T-helper 2 cell (primary cell): ENCODE measurements at regions not wholly inside any gene's neighbourhood (a gene's known extent, or its start where the extent isn't known, plus 50 kb on each side); places are given as distances from the start of the nearest gene placed in this dataset.

Experiments used
- DNase-seq, 5 experiments: peaks; one replicate each; pipeline versions ENCODE4 v3.0.0 to v3.0.0-alpha.2; 2012 to 2022

- DNase-seq = no peak
Observed at GRCh38 chr6:137352859-137353258, 133.7 kb upstream of the IFNGR1 start.

- no peak for DNase-seq
Observed at GRCh38 chr6:137351890-137352289, 132.7 kb upstream of the IFNGR1 start.

DNA sequence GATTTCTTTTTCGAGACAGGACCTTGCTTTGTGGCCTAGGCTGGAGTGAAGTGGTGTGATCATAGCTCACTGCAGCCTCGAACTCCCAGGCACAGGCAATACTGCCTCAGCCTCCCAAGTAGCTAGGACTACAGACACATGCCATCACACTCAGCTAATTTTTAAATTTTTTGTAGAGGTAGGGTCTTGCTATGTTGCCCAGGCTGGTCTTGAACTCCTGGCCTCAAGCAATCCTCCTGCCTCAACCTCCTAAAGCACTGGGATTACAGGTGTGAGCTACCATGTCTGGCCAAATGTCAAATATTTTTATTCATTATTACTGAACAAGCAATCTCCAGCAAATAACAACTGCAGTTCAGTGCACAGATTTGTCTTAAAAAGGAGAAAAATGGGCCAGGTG is 131.7 kb upstream of the IFNGR1 start:
- no peak for DNase-seq

DNA sequence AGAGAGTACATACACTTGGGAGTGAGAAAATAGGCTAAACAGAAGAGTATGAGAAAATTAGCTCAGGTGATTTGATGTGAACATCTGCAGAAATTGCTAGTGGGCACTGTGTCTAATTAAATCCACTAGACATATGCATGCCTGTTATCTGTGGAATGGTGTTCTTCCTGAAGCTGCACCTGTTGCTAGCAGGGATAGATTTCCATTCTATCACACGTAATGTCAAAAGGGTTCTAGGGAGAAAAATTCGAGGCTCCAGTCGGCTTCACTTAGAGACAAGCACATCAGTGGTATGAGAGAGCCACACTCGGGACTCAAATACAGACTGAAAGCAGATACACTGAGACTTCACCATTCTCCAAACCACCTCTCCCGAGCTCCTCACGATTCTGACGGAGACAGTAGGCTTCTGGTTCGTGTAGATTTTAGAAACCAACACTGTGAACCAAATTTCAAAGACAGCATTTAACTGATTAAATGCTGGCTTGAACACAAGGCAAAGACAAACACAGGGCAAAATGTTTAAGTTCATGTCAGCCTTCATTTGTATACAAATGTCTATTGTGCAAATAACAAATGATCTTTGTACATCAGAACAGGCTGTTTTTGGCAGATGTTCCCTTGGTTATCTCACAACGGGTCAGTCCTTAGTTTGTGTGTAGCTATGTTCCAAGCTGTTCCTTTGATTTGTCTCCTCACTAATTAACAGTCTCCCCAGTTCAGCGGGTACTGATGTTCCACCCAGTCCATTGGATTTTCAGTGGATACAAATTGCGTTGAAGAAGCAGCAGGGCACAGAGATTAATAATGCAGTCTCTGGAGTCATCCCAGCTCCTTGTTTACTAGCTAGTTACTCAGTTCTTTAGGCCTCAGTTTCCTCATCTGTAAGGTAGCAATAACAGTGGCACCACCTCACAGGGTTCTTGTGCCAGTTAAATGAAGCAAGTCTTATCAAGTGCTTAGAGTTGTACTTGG is 131.0 kb upstream of the IFNGR1 start:
- no peak for DNase-seq

DNA sequence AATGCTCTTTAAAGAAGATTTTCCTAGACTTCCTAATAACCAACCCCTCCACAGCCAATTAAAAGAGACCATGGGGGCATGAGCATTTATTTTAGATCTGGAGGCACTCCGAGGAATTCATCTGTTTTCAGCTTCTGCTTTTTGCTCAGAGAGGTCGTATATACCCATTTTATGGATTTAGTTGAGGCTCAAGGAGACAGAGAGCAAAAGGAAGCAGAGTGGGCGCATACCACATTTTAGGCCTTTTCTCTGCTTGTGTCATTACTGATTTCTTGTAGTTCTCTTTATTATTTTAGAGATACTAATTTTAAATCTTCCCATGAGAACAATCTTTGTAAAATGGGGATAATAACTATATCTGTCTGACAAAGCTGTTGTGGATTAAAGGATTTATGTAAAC is 129.6 kb upstream of the IFNGR1 start:
- DNase-seq = no peak

GRCh38 chr6:137343241-137343640 is 124.1 kb upstream of the IFNGR1 start:
- DNase-seq = no peak

DNA sequence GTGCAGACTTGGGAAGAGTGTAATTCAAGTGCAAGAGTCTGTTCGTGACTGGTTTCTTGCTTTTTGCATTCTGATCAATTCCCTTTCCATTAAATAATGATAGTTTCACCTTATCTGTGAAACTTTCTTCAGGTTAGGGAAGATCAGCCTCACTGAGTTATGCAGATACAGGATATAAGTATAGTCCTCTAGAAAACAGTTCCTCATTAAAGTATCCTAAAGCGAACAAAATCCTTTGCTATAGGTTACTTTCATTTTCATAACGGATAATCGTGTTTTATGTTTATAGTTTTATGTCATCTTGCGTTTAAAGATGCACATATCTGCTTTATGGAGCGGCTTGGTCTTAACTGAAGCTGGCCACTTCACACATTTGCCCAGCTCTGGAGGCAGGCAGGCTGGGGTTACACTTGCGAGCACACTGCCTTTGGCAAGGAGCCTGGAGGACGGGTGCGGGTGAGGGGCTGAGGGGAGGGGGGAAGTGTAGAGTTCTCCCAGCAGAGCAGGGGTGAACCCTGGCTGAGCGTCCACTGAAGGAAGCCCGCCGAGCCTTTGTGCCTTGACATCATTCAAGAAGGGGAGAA is 123.5 kb upstream of the IFNGR1 start:
- peak in 1 of 5 experiments; percentile 28 for DNase-seq

- peak in 4 of 5 experiments; percentile 10 to 83 (median 42) for DNase-seq
Observed at GRCh38 chr6:137341681-137342195, 122.6 kb upstream of the IFNGR1 start.

GRCh38 chr6:137339929-137340559 is 120.9 kb upstream of the IFNGR1 start:
- no peak for DNase-seq

DNA sequence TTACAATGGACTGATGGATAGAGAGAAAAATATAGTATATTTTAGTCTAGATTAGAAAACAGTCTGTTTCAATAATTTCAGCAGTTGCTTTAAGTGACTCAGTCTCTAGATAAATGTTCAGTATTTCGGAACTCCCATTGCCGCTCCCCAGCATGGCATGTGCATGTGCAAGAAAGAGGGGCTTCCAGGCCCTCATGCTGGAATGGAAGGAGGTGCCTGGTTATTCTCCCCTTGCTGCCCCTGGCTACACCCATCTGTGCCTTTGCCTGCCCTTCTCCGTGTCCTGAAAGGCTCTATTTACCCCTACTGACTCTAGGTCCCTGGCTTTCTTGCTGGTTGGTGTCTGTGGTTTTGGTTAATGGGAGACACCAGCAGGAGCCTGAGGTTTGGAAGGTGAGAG is 115.7 kb upstream of the IFNGR1 start:
- no peak for DNase-seq

- DNase-seq = no peak
Observed at GRCh38 chr6:137334094-137334493, 114.9 kb upstream of the IFNGR1 start.

DNA sequence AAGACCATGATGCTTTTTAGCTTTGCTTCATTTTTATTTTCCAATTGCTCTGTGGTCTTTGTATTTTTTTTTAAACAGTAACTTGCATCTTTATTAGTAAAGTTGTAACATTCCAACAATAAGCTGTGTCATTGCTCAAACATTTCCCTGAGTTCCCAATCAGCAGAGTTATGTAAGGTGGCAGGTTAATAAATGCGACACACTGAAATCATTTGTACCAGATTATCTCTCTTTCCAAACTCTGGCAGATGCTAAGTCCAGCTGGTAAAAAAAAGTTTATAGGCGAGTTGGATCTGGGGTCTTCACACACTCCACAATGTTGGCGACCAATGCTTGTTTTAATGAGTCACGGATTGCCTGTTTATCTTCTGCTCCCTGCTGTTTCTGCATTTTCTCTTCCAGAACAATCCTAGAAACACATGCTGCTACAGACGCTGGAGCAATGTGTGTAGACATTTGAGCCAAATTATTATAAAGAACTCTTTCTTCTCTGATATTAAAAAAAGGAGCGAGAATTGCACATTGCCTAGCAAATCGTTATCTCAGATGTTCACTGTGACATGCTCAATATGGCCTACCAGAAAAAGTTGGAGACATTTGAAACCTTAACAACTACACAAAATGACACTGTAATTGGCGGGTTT is 113.6 kb upstream of the IFNGR1 start:
- DNase-seq = no peak

- DNase-seq = peak in 1 of 5 experiments; percentile 18
Observed at GRCh38 chr6:137323860-137324259, 104.7 kb upstream of the IFNGR1 start.

- DNase-seq = no peak
Observed at GRCh38 chr6:137320271-137320670, 101.1 kb upstream of the IFNGR1 start.

DNA sequence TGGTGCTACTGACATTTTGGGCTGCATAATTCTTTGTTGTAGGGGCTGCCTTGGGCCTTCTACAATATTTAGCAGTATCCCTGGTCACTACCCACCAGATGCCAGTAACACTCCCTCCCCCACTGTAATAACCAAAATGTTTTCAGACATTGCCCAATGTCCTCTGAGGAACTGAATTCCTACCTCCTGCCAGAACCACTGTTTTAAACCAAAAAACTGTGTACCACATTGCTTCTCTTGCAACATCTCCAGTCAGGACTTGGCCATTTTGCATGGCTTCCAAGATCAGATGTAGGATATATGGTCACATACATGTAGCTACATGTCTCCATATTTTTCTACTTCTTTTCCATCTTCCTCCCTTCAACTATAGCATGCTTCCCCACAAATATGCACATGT is 97.4 kb upstream of the IFNGR1 start:
- DNase-seq = no peak

DNA sequence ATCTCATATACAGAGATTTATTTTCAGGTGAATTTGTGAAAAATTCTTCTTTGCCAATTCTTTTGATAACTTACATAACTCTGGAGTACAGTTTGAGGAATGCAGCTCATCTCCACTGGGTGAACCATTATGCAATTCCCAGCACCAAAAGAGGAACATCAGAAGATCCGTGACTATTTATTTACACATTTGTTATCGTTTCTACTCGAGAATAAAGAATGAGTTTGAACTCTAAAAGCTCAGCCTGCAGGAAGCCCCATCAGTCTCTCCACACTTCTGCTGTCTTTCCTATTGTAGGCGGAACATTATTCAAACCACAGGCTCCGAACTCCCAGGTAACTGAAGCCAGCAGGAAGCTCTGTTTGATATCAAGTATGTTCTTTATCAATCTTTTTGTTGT is 95.9 kb upstream of the IFNGR1 start:
- DNase-seq = no peak

GRCh38 chr6:137313928-137314855 is 95.0 kb upstream of the IFNGR1 start:
- DNase-seq = peak; percentile 18 to 74 (median 45)

DNA sequence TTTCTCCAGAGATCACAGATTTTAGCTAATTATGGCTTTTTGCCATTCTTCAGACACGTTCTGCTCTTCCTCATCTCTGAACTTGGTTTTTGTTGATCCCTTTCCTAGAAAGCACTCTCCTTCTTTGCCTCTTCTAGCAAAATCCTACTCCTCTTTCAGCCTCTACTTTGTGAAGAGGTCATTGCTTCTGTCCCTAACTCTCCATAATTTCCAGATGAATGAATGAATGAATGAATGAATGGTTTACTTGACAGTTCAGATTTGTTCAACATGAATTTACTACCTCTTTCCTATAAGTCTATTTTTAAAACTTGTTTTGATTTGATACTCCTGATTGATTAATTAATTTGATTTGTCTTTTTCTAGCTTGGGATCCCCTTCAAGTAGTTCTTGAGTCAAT is 94.0 kb upstream of the IFNGR1 start:
- no peak for DNase-seq

DNA sequence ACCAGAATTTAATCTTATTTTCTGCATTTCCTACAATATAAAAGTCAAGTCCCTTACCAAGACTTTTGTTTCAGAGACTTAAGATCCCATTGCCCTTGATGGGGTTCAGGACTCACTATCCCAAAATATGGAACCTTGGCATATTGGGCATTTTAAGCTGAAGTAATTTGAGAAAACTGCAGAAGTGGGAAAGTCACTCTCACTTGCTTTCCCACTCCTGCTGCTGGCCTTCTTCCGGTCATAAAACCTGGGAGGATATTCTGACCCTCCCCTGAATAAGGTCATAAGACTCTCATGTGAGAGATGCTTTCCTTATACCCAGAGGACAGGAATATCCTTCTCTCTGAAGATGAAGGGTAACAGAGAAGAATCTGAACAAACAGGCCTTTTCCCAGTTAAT is 92.8 kb upstream of the IFNGR1 start:
- no peak for DNase-seq

DNA sequence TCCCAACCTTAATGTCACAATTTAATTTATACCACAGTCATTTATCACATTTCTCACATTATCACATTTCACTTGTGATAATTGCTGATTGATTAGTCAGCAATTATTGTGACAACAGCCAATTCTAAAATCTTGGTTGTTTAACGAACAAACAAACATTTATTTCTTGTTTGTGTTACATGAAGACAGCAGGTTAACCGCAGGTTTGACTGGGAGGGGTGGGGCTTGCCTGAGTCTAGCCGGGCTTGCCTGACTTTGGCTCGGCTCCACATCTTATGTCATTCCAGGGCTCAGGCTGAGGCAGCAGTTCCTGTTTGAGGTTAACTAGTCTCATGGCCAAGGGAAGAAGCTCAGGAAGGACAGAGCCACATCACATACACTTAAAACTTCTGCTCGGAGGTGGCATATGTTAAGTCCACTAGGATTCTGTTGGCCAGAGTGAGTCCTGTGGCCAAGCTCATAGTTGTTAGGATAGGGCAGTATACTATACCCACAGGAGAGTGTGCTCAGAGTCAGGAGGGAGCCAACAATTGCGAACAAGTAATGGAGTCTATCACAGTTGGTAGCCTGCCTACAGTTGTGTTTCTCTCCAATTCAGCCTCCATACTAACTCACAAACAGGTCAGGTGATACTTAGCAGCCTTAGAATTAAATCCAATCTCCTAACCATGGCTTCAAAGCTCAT is 90.0 kb upstream of the IFNGR1 start:
- DNase-seq = peak in 2 of 5 experiments; percentile 5 to 11
